Spleen (tissue), 7 donors: ENCODE measurements at regions not wholly inside any gene's neighbourhood (a gene's known extent, or its start where the extent isn't known, plus 50 kb on each side); places are given as distances from the start of the nearest gene placed in this dataset.

Experiments used
- POLR2A ChIP-seq, 3 donors: fragments of 450-650 bp; IDR thresholded peaks; one replicate each; pipeline ENCODE4 v1.5.1; 2017; ENCODE audit warnings: antibody characterized with exemption in 3 of 3, mild to moderate bottlenecking in 1 of 3
- TF ChIP-seq, protein P1 (sequence below), 11 experiments: fragments of 200-600 bp in 7 of 11; fragments of 450-650 bp in 4 of 11; sonication (generic) in 4 of 11; IDR thresholded peaks in 8 of 11; conservative IDR thresholded peaks in 3 of 11; 1 replicate in 7 of 11; 2 replicates in 4 of 11; pipeline versions ENCODE4 v1.4.0 to v1.8.0; 2016 to 2021; ENCODE audit warnings: antibody characterized with exemption in 11 of 11, inconsistent platforms in 4 of 11, mild to moderate bottlenecking in 1 of 11
- donor health status: DM: no; HTN: no; CAD: no; lungs with moderate emphysema.
- donor health status: DM: no; HTN: no; CAD: no.
- donor health status: DM: no; HTN: no; CAD: no.

GRCh38 chr6:40762981-40763380, 175.8 kb upstream of the LRFN2 start:
- TF ChIP-seq POLR2A (IDR thresholded peaks at IDR 0.05), result no peak
- TF ChIP-seq, protein P1, sequence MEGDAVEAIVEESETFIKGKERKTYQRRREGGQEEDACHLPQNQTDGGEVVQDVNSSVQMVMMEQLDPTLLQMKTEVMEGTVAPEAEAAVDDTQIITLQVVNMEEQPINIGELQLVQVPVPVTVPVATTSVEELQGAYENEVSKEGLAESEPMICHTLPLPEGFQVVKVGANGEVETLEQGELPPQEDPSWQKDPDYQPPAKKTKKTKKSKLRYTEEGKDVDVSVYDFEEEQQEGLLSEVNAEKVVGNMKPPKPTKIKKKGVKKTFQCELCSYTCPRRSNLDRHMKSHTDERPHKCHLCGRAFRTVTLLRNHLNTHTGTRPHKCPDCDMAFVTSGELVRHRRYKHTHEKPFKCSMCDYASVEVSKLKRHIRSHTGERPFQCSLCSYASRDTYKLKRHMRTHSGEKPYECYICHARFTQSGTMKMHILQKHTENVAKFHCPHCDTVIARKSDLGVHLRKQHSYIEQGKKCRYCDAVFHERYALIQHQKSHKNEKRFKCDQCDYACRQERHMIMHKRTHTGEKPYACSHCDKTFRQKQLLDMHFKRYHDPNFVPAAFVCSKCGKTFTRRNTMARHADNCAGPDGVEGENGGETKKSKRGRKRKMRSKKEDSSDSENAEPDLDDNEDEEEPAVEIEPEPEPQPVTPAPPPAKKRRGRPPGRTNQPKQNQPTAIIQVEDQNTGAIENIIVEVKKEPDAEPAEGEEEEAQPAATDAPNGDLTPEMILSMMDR (IDR thresholded peaks at IDR 0.05 in 8 of 11, conservative IDR thresholded peaks at IDR 0.05 in 3 of 11), result no peak
